ENCODE measurements at regions not wholly inside any gene's neighbourhood (a gene's known extent, or its start where the extent isn't known, plus 50 kb on each side); places are given as distances from the start of the nearest gene placed in this dataset.

- TF ChIP-seq IKZF3 (tag by site-specific recombination; IDR thresholded peaks at IDR 0.05): no peak
- no peak for TF ChIP-seq ZNF280C (tag by site-specific recombination; IDR thresholded peaks at IDR 0.05)
- TF ChIP-seq ZNF280D (tag by site-specific recombination; IDR thresholded peaks at IDR 0.05): no peak
- TF ChIP-seq ZNF24 (tag by site-specific recombination; IDR thresholded peaks at IDR 0.05): no peak
These were observed 115.7 kb upstream of the NANOS1 start (continued) for GRCh38 chr10:118913825-118914224.

GRCh38 chr10:118914629-118915028 lies 114.9 kb upstream of the NANOS1 start:
- ChIA-PET CTCF (interaction anchor here (0.6 kb wide), 1 partner anchor 253 kb away, joined by 3 read pairs; no protein-coding TSS in a partner anchor), POLR2A (no interaction called here)
- Histone ChIP-seq H3K36me3 (ENCODE audit: control insufficient read depth in 2 of 2, insufficient read depth in 1 of 2, low read length in 2 of 2) (no peaks in the 10 kb centered on the region), H3K4me3 (ENCODE audit: low read depth, low read length) (no peak overlapping the region), H3K9me3 (ENCODE audit: control insufficient read depth, insufficient read depth, low read depth, low read length) (no peaks in the 10 kb centered on the region), H3K27ac (ENCODE audit: extremely low read depth, low read depth, low read length) (no peak overlapping the region), H3K4me1 (ENCODE audit: control insufficient read depth, insufficient read depth, low read length) (no peaks in the 10 kb centered on the region)
- peak; percentile 91 for TF ChIP-seq BCL6B (tag by site-specific recombination; IDR thresholded peaks at IDR 0.05)
- TF ChIP-seq SCRT2 (tag by site-specific recombination; IDR thresholded peaks at IDR 0.05): no peak

GRCh38 chr10:118915161-118915560 lies 114.4 kb upstream of the NANOS1 start:
- Histone ChIP-seq H3K4me3 (ENCODE audit: low read depth, low read length) (no peak overlapping the region), H3K36me3 (ENCODE audit: control insufficient read depth in 2 of 2, insufficient read depth in 1 of 2, low read length in 2 of 2) (no peaks in the 10 kb centered on the region), H3K27ac (ENCODE audit: extremely low read depth, low read depth, low read length) (no peak overlapping the region), H3K4me1 (ENCODE audit: control insufficient read depth, insufficient read depth, low read length) (no peaks in the 10 kb centered on the region), H3K9me3 (ENCODE audit: control insufficient read depth, insufficient read depth, low read depth, low read length) (no peaks in the 10 kb centered on the region)
- ChIA-PET POLR2A (no interaction called here), CTCF (interaction anchor here (0.6 kb wide), 1 partner anchor 254 kb away, joined by 3 read pairs; no protein-coding TSS in a partner anchor)
- no peak for TF ChIP-seq ZBTB20 (tag by site-specific recombination; IDR thresholded peaks at IDR 0.05)
- TF ChIP-seq ZNF558 (tag by site-specific recombination; IDR thresholded peaks at IDR 0.05): no peak
- TF ChIP-seq ZNF248 (tag by site-specific recombination; IDR thresholded peaks at IDR 0.05): no peak
- TF ChIP-seq ZNF701 (tag by site-specific recombination; IDR thresholded peaks at IDR 0.05): no peak
- no peak for TF ChIP-seq GFI1B (tag by site-specific recombination; IDR thresholded peaks at IDR 0.05)
- TF ChIP-seq ZNF692 (tag by site-specific recombination; IDR thresholded peaks at IDR 0.05): no peak
- no peak for TF ChIP-seq ZEB2 (tag by site-specific recombination; IDR thresholded peaks at IDR 0.05)
- TF ChIP-seq GLIS2 (tag by site-specific recombination; IDR thresholded peaks at IDR 0.05): no peak
